HG03108 (cell line): ENCODE measurements at regions not wholly inside any gene's neighbourhood (a gene's known extent, or its start where the extent isn't known, plus 50 kb on each side); places are given as distances from the start of the nearest gene placed in this dataset.

Experiments used
- ATAC-seq: cut with Tn5 transposase; IDR thresholded peaks from one replicate; pipeline ENCODE4 v1.9.1; 2021; ENCODE audit warnings: moderate library complexity; ENCODE audit not compliant: unreplicated experiment

GRCh38 chr14:32254952-32255679 lies 52.0 kb upstream of the RNU6-8 start:
- peak; percentile 41 for ATAC-seq

- no peak for ATAC-seq
These were observed 52.7 kb upstream of the RNU6-8 start for GRCh38 chr14:32255789-32256188.

- ATAC-seq, result no peak
These were observed 53.5 kb upstream of the RNU6-8 start for GRCh38 chr14:32256576-32256975.

- no peak for ATAC-seq
These were observed 55.4 kb upstream of the RNU6-8 start for GRCh38 chr14:32258336-32258993.

GRCh38 chr14:32259368-32260013 lies 56.4 kb upstream of the RNU6-8 start:
- ATAC-seq, result peak; percentile 87

GRCh38 chr14:32263939-32264567 lies 61.0 kb upstream of the RNU6-8 start:
- no peak for ATAC-seq

- no peak for ATAC-seq
These were observed 62.5 kb upstream of the RNU6-8 start for GRCh38 chr14:32265584-32265983.

- ATAC-seq, result no peak
These were observed 51.1 kb upstream of the AKAP6 start for GRCh38 chr14:32277998-32278397.
